ENCODE measurements at regions not wholly inside any gene's neighbourhood (a gene's known extent, or its start where the extent isn't known, plus 50 kb on each side); places are given as distances from the start of the nearest gene placed in this dataset.

DNA sequence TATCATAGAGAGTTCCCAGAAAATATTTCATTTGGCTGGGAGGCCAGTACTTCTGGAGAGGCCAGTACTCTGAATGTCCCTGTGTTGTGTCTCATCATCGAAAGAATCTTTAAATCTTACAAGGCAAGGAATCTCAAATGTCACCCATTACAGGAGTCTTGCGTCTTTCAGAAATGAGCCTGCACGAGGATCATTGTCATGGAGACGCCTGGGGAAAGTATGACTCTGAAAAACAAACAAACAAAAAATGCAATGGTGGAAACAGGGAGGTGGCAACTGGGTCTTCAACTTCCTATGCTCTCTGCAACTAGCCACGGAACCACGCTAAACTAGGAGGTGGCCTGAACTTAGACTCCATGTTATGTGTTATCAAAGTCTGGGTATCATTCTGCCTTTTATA is 804.6 kb downstream of the EPHA3 start:
- no peak for TF ChIP-seq POLR2A (IDR thresholded peaks at IDR 0.05)
- TF ChIP-seq, protein P1, sequence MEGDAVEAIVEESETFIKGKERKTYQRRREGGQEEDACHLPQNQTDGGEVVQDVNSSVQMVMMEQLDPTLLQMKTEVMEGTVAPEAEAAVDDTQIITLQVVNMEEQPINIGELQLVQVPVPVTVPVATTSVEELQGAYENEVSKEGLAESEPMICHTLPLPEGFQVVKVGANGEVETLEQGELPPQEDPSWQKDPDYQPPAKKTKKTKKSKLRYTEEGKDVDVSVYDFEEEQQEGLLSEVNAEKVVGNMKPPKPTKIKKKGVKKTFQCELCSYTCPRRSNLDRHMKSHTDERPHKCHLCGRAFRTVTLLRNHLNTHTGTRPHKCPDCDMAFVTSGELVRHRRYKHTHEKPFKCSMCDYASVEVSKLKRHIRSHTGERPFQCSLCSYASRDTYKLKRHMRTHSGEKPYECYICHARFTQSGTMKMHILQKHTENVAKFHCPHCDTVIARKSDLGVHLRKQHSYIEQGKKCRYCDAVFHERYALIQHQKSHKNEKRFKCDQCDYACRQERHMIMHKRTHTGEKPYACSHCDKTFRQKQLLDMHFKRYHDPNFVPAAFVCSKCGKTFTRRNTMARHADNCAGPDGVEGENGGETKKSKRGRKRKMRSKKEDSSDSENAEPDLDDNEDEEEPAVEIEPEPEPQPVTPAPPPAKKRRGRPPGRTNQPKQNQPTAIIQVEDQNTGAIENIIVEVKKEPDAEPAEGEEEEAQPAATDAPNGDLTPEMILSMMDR (IDR thresholded peaks at IDR 0.05): no peak

Measured in Peyer's patch (tissue), 4 donors.